GM12872 (cell line): ENCODE measurements at regions not wholly inside any gene's neighbourhood (a gene's known extent, or its start where the extent isn't known, plus 50 kb on each side); places are given as distances from the start of the nearest gene placed in this dataset.

Experiments used
- TF ChIP-seq, protein P1 (sequence below): IDR thresholded peaks from 3 replicates; pipeline ENCODE4 v1.5.1; 2011; ENCODE audit warnings: low read depth, mild to moderate bottlenecking, low read length, moderate library complexity; ENCODE audit not compliant: insufficient read depth

DNA sequence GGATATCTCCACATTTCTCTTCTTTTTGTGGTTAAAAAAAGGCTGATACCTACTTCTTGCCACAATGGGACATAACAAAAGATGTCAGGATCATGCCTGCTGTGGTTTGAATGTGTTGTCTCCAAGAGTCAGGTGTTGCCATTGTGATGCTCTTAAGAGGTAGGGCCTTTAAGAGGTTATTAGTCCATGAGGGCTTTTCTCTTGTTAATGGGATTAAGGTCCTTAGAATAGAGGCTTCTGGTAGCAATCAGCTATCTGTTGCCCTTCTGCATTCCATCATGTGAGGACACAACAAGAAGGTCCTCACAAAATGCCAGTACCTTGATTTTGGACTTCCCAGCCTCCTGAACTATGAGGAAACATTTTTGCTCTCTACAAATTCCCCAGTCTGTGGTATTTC is 191.4 kb downstream of the GBA3 start:
- TF ChIP-seq, protein P1, sequence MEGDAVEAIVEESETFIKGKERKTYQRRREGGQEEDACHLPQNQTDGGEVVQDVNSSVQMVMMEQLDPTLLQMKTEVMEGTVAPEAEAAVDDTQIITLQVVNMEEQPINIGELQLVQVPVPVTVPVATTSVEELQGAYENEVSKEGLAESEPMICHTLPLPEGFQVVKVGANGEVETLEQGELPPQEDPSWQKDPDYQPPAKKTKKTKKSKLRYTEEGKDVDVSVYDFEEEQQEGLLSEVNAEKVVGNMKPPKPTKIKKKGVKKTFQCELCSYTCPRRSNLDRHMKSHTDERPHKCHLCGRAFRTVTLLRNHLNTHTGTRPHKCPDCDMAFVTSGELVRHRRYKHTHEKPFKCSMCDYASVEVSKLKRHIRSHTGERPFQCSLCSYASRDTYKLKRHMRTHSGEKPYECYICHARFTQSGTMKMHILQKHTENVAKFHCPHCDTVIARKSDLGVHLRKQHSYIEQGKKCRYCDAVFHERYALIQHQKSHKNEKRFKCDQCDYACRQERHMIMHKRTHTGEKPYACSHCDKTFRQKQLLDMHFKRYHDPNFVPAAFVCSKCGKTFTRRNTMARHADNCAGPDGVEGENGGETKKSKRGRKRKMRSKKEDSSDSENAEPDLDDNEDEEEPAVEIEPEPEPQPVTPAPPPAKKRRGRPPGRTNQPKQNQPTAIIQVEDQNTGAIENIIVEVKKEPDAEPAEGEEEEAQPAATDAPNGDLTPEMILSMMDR, result no peak

- TF ChIP-seq, protein P1, result no peak
Measured at GRCh38 chr4:22881411-22881810, 188.7 kb downstream of the GBA3 start.

- TF ChIP-seq, protein P1, result no peak
Measured at GRCh38 chr4:22877486-22878052, 184.8 kb downstream of the GBA3 start.

DNA sequence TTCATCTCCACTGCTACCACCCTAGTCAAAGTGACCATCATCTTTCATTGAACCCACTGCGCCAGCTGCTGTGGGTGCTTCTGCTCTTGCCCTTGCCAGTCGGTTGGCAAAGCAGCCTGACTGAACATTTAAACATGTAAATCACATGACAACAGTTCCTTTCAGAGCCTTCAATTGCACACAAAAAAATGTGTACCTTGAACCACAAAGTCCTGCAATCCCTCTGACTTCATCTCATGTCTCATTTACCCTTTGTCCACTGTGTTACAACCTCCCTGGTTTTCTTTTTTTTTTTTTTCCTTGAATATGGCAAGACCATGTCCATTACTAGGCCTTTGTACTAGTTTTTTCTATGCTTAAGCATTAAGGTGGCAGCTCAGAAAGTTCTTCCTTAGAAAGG is 183.5 kb downstream of the GBA3 start:
- TF ChIP-seq, protein P1, result no peak

DNA sequence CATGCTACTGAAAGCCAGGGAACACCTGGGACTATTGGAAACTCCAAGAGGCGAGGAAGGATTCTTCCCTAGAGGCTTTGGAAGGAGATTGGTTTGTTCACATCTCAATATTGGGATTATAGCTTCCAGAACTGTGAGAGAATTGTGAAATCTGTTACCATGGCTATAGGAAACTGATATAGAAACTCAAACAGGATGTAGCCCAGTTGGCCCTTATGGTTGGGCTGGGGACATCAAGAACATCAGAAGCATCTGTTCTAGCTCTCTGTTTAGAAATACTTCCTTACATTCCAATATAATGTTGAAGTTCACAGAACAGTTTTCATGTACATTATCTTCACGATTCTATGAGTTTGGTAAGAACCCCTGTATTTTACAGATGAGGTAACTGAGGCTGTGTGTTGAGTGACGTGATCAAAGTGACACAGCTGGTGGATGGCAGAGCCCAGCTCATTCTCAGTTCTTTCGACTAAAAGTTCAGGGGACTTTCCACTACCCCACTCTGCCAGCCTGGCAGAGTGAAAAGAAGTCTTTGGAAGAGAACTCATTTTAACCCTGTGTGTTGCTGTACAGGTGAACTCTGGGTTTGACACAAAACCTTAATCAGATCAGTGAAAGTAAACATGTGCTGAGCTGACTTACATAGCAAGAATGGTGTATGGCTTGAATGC is 183.0 kb downstream of the GBA3 start:
- TF ChIP-seq, protein P1, result no peak

DNA sequence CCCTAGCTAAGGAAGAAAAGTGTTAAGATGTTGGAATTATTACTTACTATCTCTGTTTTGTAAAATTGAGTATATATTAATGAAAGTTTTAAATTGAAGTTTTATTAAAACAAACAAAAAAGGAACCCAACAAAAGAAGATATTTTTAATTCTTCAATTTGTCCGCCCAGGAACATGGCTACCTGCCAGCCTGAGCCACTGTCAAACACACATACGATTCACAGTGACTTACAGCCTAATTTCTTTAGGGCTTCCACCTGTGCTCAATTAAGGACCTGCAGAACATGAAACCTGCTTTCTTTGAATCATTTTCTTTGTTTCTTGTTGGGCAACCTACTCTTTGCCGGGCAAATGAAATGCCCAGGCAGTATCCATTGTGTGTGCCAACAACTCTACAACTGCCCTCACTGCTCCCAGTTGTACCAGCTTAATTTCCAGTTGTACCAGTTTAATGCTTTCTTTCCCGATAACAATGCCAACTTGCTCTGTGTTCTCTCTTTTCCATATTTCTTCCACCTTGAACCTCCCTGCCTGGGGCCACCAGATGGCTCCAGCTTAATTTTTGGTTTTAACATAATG is 181.7 kb downstream of the GBA3 start:
- TF ChIP-seq, protein P1, result no peak

DNA sequence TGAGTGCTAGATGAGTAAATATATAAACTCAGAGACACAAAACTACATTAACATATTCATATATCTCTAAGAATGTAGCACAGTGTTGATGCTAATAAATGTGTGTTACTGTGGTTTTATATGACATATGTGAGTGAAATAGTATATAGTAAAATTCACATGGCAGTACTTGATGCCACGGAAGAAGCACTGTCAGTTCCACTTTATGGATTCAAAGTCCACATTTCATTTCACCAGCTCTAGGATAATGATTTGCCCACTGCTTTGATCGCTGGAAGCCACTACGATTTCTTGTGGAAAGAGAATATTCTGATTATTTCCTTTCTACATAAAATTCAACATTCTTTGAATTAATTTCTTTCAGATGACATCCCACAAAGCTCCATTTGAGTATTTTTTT is 181.2 kb downstream of the GBA3 start:
- TF ChIP-seq, protein P1, result no peak
